A549 (cell line): ENCODE measurements at regions not wholly inside any gene's neighbourhood (a gene's known extent, or its start where the extent isn't known, plus 50 kb on each side); places are given as distances from the start of the nearest gene placed in this dataset.
"Not testable (repeated sequence)": the region's sequence is repeated elsewhere in the genome, so short reads cannot be mapped to it uniquely, and the experiment has no call there.

Experiments
- ATAC-seq, 2 experiments: fragments of 200-7000 bp in 1 of 2; fragments of >200 bp in 1 of 2; cut with Nextera tagmentation in 1 of 2; cut with Tn5 transposase in 1 of 2; 3 replicates each; pipeline versions ENCODE4 v1.8.0 to v1.9.1; 2018 to 2020; ENCODE audit warnings: mild to moderate bottlenecking in 1 of 2, moderate library complexity in 1 of 2
- CTCF ChIA-PET: fragments of 300-600 bp; sonication (Branson Sonifier 250); formaldehyde crosslinking; extraction: SDS; loops from one replicate; lab custom pipeline; 2021; ENCODE audit warnings: antibody characterized with exemption, inconsistent platforms; lab: Yijun Ruan, JAX
- POLR2A ChIA-PET: fragments of 350-600 bp; formaldehyde crosslinking; extraction: SDS; loops from one replicate; lab custom pipeline; 2021; ENCODE audit warnings: antibody characterized with exemption, inconsistent platforms; lab: Yijun Ruan, JAX
- DNase-seq, 2 experiments: peaks; one replicate each; pipeline versions ENCODE4 v3.0.0 to v3.0.0-alpha.2; 2011 to 2016; ENCODE audit warnings: low read depth in 1 of 2, low spot score in 1 of 2
- FAIRE-seq: peaks from 2 replicates; lab custom pipeline; 2011; peaks lifted over from hg19 to GRCh38; lab: Jason Lieb, UNC
- H3K27ac ChIP-seq, 2 experiments: fragments of >200 bp; sonication (Bioruptor Twin); formaldehyde crosslinking; 3 replicates each; pipeline ENCODE4 v1.5.1; 2016 to 2017
- H3K4me1 ChIP-seq: fragments of >200 bp; sonication (Bioruptor Twin); formaldehyde crosslinking; 3 replicates; pipeline ENCODE4 v1.6.1; 2016
- H3K4me2 ChIP-seq: fragments of >200 bp; sonication (Bioruptor Twin); formaldehyde crosslinking; 3 replicates; pipeline ENCODE4 v1.6.1; 2016
- H3K4me3 ChIP-seq: fragments of >200 bp; sonication (Bioruptor Twin); formaldehyde crosslinking; 3 replicates; pipeline ENCODE4 v1.5.1; 2016
- H3K9me3 ChIP-seq: fragments of >200 bp; sonication (Bioruptor Twin); formaldehyde crosslinking; 3 replicates; pipeline ENCODE4 v1.6.1; 2016
- BHLHE40 ChIP-seq: IDR thresholded peaks from 2 replicates; pipeline ENCODE4 v1.6.1; 2012; ENCODE audit warnings: low read depth, low read length, inconsistent platforms
- CHD2 ChIP-seq: fragments of 150-350 bp; IDR thresholded peaks from 2 replicates; pipeline ENCODE4 v1.6.1; 2014; ENCODE audit warnings: low read length; ENCODE audit not compliant: partially characterized antibody
- FOXS1 ChIP-seq: fragments of 250-450 bp; sonication (Bioruptor Pico); IDR thresholded peaks from 2 replicates; pipeline ENCODE4 v1.5.0; 2020; ENCODE audit warnings: mild to moderate bottlenecking, moderate library complexity
- GATA3 ChIP-seq: IDR thresholded peaks from 2 replicates; pipeline ENCODE4 v1.6.1; 2012; ENCODE audit warnings: borderline replicate concordance
- HOXA7 ChIP-seq: fragments of 250-450 bp; sonication (Bioruptor Pico); IDR thresholded peaks from 2 replicates; pipeline ENCODE4 v1.5.0; 2020; ENCODE audit warnings: mild to moderate bottlenecking, moderate library complexity
- MAX ChIP-seq: IDR thresholded peaks from 2 replicates; pipeline ENCODE4 v1.6.1; 2012
- MAZ ChIP-seq: fragments of 150-350 bp; IDR thresholded peaks from 2 replicates; pipeline ENCODE4 v1.6.1; 2014; ENCODE audit warnings: antibody characterized with exemption, low read depth, low read length, borderline replicate concordance
- PBX3 ChIP-seq: IDR thresholded peaks from 2 replicates; pipeline ENCODE4 v1.6.1; 2012
- POLR2A ChIP-seq: IDR thresholded peaks from 2 replicates; pipeline ENCODE4 v1.6.1; 2012; ENCODE audit warnings: mild to moderate bottlenecking, low read length
- REST ChIP-seq: fragments of 200-600 bp; sonication (generic); IDR thresholded peaks from 2 replicates; pipeline ENCODE4 v1.6.1; 2016; ENCODE audit warnings: antibody characterized with exemption, mild to moderate bottlenecking, moderate library complexity
- SMC3 ChIP-seq: fragments of >200 bp; sonication (Bioruptor Twin); formaldehyde crosslinking; IDR thresholded peaks from 3 replicates; pipeline ENCODE4 v1.6.1; 2018; ENCODE audit warnings: inconsistent platforms
- USF2 ChIP-seq: fragments of 450-650 bp; IDR thresholded peaks from 2 replicates; pipeline ENCODE4 v1.6.1; 2014; ENCODE audit warnings: antibody characterized with exemption
- WGBS: methylation state at CpG from one replicate; pipeline ENCODE4 v1.1.6; 2017; ENCODE audit errors: missing lambda C conversion rate; 5-methylcytosine and 5-hydroxymethylcytosine counted together

- H3K9me3 ChIP-seq, H3K4me3 ChIP-seq, FAIRE-seq, DNase-seq, ATAC-seq, POLR2A ChIA-PET, H3K4me2 ChIP-seq, H3K4me1 ChIP-seq: not testable (repeated sequence)
- CTCF ChIA-PET: interaction anchor here (1.2 to 5.5 kb wide), 4 partner anchors 10 to 548 kb away, joined by 3 to 48 read pairs (median 4); no protein-coding TSS in a partner anchor
- WGBS: 56% methylated on average over 3 of the region's 3 CpGs
- 0 out of 6 replicates have a peak overlapping the region, but pooled peaks of 1 of the 2 experiments have one; percentile 17 for H3K27ac ChIP-seq
Observed at GRCh38 chr10:77722956-77723355, 85.3 kb upstream of the KCNMA1 start.

- H3K27ac ChIP-seq: no peak overlapping the region
- 0 out of 3 replicates have a peak, but pooled peaks cover 4% of the 10 kb centered on the region for H3K4me1 ChIP-seq
- no peak overlapping the region for H3K4me3 ChIP-seq
- TF ChIP-seq MAX: no peak
- TF ChIP-seq FOXS1: no peak
- no peak for TF ChIP-seq POLR2A
- TF ChIP-seq HOXA7 (CRISPR knock-in tag): no peak
- WGBS: 91% methylated on average over 3 of the region's 3 CpGs
- H3K9me3 ChIP-seq: peaks cover 6% of the 10 kb centered on the region; the same call in 1 of the 3 replicates
- DNase-seq (no peak), FAIRE-seq (no peak), ATAC-seq (no peak)
- no peak overlapping the region for H3K4me2 ChIP-seq
- ChIA-PET CTCF (interaction anchor here (5.5 kb wide), 1 partner anchor 9 kb away, joined by 48 read pairs; no protein-coding TSS in a partner anchor), POLR2A (no interaction called here)
Observed at GRCh38 chr10:77721815-77722214, 84.2 kb upstream of the KCNMA1 start.

- H3K27ac ChIP-seq: no peak overlapping the region
- no peak for DNase-seq
- no peak for TF ChIP-seq SMC3
- no peak for TF ChIP-seq CHD2
- no peak for TF ChIP-seq BHLHE40
- TF ChIP-seq REST: no peak
- no peak for TF ChIP-seq GATA3
- ChIA-PET POLR2A (no interaction called here), CTCF (interaction anchor here (0.7 to 1.5 kb wide), 6 partner anchors 8 to 175 kb away, joined by 3 to 9 read pairs (median 4); no protein-coding TSS in a partner anchor)
- H3K4me2 ChIP-seq: no peak overlapping the region
- 0 out of 3 replicates have a peak, but pooled peaks cover 4% of the 10 kb centered on the region for H3K4me1 ChIP-seq
- ATAC-seq: no peak
- peaks cover 6% of the 10 kb centered on the region; the same call in 1 of the 3 replicates for H3K9me3 ChIP-seq
- H3K4me3 ChIP-seq: no peak overlapping the region
- FAIRE-seq: no peak
- 58% methylated on average over 2 of the region's 2 CpGs for WGBS
Observed at GRCh38 chr10:77718957-77719356, 81.3 kb upstream of the KCNMA1 start.

GRCh38 chr10:77718312-77718711 is 80.7 kb upstream of the KCNMA1 start:
- H3K4me2 ChIP-seq, POLR2A ChIA-PET, H3K4me1 ChIP-seq, H3K27ac ChIP-seq, DNase-seq, H3K9me3 ChIP-seq, H3K4me3 ChIP-seq, ATAC-seq, FAIRE-seq: not testable (repeated sequence)
- CTCF ChIA-PET: interaction anchor here (0.7 to 1.8 kb wide), 2 partner anchors 544 to 553 kb away, joined by 3 to 8 read pairs; no protein-coding TSS in a partner anchor
- WGBS: 43% methylated on average over 4 of the region's 6 CpGs

- 49% methylated on average over 3 of the region's 3 CpGs for WGBS
- no peak overlapping the region for H3K27ac ChIP-seq
- no peak for FAIRE-seq
- peaks cover 6% of the 10 kb centered on the region; the same call in 1 of the 3 replicates for H3K9me3 ChIP-seq
- ChIA-PET CTCF (interaction anchor here (0.9 to 1.8 kb wide), 7 partner anchors 9 to 556 kb away, joined by 3 to 8 read pairs (median 3); no protein-coding TSS in a partner anchor), POLR2A (no interaction called here)
- no peak overlapping the region for H3K4me3 ChIP-seq
- no peak overlapping the region for H3K4me2 ChIP-seq
- TF ChIP-seq MAX (no peak), MAZ (no peak), PBX3 (no peak), USF2 (no peak)
- no peaks in the 10 kb centered on the region for H3K4me1 ChIP-seq
- DNase-seq: no peak
- ATAC-seq: no peak
Observed at GRCh38 chr10:77717336-77717735, 79.7 kb upstream of the KCNMA1 start.
